Esophagus muscularis mucosa (tissue), 4 donors: ENCODE measurements at regions not wholly inside any gene's neighbourhood (a gene's known extent, or its start where the extent isn't known, plus 50 kb on each side); places are given as distances from the start of the nearest gene placed in this dataset.

Experiments
- EP300 ChIP-seq: sonication (generic); formaldehyde crosslinking; IDR thresholded peaks from one replicate; pipeline ENCODE4 v1.6.1; 2017; ENCODE audit warnings: antibody characterized with exemption
- POLR2A ChIP-seq: fragments of 450-650 bp; IDR thresholded peaks from one replicate; pipeline ENCODE4 v1.6.1; 2017; ENCODE audit warnings: antibody characterized with exemption, moderate library complexity, mild to moderate bottlenecking, low read depth
- POLR2AphosphoS5 ChIP-seq, 2 donors: sonication (generic); formaldehyde crosslinking; IDR thresholded peaks; one replicate each; pipeline ENCODE4 v1.6.1; 2017; ENCODE audit warnings: antibody characterized with exemption in 2 of 2
- TF ChIP-seq, protein P1 (sequence below), 3 experiments: fragments of 200-600 bp in 2 of 3; fragments of 450-650 bp in 1 of 3; sonication (generic) in 2 of 3; IDR thresholded peaks; one replicate each; pipeline ENCODE4 v1.5.1; 2017 to 2019; ENCODE audit warnings: antibody characterized with exemption in 3 of 3, mild to moderate bottlenecking in 2 of 3, moderate library complexity in 1 of 3

DNA sequence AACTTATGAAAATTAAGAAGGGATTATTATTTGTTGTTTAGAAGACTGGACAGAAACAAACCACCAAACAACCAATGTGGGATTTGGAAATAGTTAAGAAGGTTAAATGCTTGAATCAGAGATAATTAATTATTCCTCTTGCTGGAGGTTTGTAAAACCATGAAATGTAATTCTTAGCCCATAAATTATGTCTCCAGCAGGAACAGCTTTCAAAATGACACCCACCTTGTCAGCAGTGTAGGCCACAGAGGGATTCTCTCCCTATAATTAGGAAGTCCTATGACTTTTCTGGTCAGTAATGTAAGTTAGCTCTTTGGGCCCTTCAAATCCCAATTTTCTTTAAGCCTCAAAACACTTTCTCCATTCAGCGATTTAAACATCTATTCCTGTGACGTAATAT is 63.3 kb downstream of the DRD1 start:
- no peak for TF ChIP-seq POLR2A
- TF ChIP-seq, protein P1, sequence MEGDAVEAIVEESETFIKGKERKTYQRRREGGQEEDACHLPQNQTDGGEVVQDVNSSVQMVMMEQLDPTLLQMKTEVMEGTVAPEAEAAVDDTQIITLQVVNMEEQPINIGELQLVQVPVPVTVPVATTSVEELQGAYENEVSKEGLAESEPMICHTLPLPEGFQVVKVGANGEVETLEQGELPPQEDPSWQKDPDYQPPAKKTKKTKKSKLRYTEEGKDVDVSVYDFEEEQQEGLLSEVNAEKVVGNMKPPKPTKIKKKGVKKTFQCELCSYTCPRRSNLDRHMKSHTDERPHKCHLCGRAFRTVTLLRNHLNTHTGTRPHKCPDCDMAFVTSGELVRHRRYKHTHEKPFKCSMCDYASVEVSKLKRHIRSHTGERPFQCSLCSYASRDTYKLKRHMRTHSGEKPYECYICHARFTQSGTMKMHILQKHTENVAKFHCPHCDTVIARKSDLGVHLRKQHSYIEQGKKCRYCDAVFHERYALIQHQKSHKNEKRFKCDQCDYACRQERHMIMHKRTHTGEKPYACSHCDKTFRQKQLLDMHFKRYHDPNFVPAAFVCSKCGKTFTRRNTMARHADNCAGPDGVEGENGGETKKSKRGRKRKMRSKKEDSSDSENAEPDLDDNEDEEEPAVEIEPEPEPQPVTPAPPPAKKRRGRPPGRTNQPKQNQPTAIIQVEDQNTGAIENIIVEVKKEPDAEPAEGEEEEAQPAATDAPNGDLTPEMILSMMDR (IDR thresholded peaks at IDR 0.05): no peak
- no peak for TF ChIP-seq POLR2AphosphoS5 (IDR thresholded peaks at IDR 0.05)
- TF ChIP-seq EP300: no peak
